ENCODE measurements at regions not wholly inside any gene's neighbourhood (a gene's known extent, or its start where the extent isn't known, plus 50 kb on each side); places are given as distances from the start of the nearest gene placed in this dataset.

DNA sequence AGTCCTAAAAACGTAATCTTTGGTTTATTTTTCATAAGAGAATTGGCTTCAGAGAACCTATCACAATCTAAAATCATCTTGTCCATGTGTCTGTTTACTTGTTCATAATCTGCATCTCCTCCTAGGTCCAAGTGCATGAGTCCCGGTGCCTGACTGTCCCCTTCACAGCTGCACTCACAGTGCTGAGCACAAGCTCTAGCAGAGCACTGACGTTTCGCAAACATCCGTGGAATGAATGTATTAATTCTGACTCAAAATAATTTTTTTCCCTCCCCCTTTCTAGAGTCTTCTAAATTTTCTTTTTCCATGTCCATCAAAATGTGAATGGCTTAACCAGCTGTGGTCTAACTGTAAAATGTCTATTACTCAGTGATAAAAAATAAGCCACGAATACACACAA lies 245.5 kb upstream of the TSHZ3 start:
- ChIA-PET CTCF (no interaction called here), POLR2A (no interaction called here)
- Histone ChIP-seq H3K27ac (ENCODE audit: low read depth, low read length) (no peak overlapping the region), H3K9me3 (ENCODE audit: control insufficient read depth, insufficient read depth, low read length) (no peaks in the 10 kb centered on the region), H3K27me3 (ENCODE audit: control insufficient read depth, insufficient read depth, low read length) (no peaks in the 10 kb centered on the region), H3K4me3 (ENCODE audit: low read depth, low read length) (no peak overlapping the region)
- TF ChIP-seq, protein P1, sequence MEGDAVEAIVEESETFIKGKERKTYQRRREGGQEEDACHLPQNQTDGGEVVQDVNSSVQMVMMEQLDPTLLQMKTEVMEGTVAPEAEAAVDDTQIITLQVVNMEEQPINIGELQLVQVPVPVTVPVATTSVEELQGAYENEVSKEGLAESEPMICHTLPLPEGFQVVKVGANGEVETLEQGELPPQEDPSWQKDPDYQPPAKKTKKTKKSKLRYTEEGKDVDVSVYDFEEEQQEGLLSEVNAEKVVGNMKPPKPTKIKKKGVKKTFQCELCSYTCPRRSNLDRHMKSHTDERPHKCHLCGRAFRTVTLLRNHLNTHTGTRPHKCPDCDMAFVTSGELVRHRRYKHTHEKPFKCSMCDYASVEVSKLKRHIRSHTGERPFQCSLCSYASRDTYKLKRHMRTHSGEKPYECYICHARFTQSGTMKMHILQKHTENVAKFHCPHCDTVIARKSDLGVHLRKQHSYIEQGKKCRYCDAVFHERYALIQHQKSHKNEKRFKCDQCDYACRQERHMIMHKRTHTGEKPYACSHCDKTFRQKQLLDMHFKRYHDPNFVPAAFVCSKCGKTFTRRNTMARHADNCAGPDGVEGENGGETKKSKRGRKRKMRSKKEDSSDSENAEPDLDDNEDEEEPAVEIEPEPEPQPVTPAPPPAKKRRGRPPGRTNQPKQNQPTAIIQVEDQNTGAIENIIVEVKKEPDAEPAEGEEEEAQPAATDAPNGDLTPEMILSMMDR (IDR thresholded peaks at IDR 0.05; ENCODE audit: low read depth, low read length): no peak
- DNase-seq (ENCODE audit: low read depth, low spot score): no peak

DNA sequence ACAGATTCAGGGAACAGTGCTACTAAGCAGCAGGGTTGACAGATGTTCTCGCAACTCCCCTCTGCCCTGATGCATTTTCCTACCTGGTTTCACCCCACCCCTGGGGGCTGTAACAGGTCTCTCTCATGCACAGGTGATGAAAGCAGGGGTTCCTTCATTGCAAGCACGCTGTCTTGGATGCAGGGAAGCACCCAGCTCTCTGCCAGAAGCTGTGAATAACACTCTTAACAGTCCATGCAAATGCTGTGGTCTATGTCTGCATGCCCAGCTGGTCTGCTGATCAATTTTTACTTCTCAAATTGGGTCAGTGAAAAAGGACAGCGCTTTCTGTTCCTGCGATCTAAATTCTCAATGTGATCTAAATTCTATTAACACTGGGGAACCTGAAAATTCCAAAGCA lies 246.3 kb upstream of the TSHZ3 start:
- POLR2A ChIA-PET: no interaction called here
- Histone ChIP-seq H3K27me3 (ENCODE audit: control insufficient read depth, insufficient read depth, low read length) (no peaks in the 10 kb centered on the region), H3K9me3 (ENCODE audit: control insufficient read depth, insufficient read depth, low read length) (no peaks in the 10 kb centered on the region), H3K27ac (ENCODE audit: low read depth, low read length) (no peak overlapping the region), H3K4me3 (ENCODE audit: low read depth, low read length) (no peak overlapping the region)
- no peak for DNase-seq (ENCODE audit: low read depth, low spot score)
- TF ChIP-seq, protein P1 (IDR thresholded peaks at IDR 0.05; ENCODE audit: low read depth, low read length): no peak
- CTCF ChIA-PET: no interaction called here

DNA sequence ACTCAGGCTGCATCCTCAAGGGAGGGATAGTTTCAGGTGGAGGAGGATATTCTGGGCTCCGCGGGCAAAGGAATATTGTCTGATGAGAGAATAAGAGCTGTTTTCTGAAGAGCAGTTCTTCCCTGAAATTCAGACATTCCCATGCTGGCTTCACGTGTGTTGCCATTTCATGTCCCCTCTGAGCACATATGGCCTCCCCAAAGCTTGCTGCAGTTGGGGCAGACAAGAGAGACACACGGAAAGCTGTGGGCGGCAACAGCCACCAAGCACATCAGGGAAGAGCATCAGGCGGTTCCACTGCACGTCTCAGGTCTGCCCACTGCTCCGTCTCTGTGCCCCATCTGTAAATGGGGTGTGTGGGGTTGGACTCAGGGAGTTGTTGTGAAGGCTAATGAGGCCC lies 247.5 kb upstream of the TSHZ3 start:
- POLR2A ChIA-PET: no interaction called here
- no peaks in the 10 kb centered on the region for H3K27me3 ChIP-seq (ENCODE audit: control insufficient read depth, insufficient read depth, low read length)
- CTCF ChIA-PET: no interaction called here

DNA sequence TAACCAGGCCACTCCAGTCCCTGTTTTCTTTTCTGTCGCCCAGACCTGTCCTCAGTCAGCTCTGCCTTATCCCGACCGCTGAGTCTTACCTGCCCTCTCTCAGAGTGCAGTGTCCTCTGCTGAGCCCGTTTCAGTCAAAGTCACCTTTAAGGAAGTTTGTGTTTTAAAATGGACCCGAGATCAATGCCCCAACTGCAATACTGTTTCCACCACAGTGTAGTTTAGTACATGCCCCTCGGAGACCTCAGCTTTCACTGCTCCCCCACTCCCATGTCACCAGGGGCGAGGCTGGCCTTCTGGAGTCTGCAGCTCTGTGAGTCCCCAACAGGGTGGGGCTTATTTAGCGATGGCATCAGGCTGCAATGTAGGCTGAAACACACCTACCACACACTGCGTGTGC lies 248.4 kb upstream of the TSHZ3 start:
- H3K4me3 ChIP-seq (ENCODE audit: low read depth, low read length): no peak overlapping the region
- ChIA-PET POLR2A (no interaction called here), CTCF (no interaction called here)
- no peaks in the 10 kb centered on the region for H3K27me3 ChIP-seq (ENCODE audit: control insufficient read depth, insufficient read depth, low read length)
- no peaks in the 10 kb centered on the region for H3K9me3 ChIP-seq (ENCODE audit: control insufficient read depth, insufficient read depth, low read length)
- DNase-seq (ENCODE audit: low read depth, low spot score): no peak
- H3K27ac ChIP-seq (ENCODE audit: low read depth, low read length): no peak overlapping the region
- TF ChIP-seq, protein P1 (IDR thresholded peaks at IDR 0.05; ENCODE audit: low read depth, low read length): no peak

More for the DNA sequence above, 247.5 kb upstream of the TSHZ3 start:
- H3K4me3 ChIP-seq (ENCODE audit: low read depth, low read length): no peak overlapping the region
- TF ChIP-seq, protein P1 (IDR thresholded peaks at IDR 0.05; ENCODE audit: low read depth, low read length): no peak
- no peak for DNase-seq (ENCODE audit: low read depth, low spot score)
- no peaks in the 10 kb centered on the region for H3K9me3 ChIP-seq (ENCODE audit: control insufficient read depth, insufficient read depth, low read length)
- H3K27ac ChIP-seq (ENCODE audit: low read depth, low read length): no peak overlapping the region

DNA sequence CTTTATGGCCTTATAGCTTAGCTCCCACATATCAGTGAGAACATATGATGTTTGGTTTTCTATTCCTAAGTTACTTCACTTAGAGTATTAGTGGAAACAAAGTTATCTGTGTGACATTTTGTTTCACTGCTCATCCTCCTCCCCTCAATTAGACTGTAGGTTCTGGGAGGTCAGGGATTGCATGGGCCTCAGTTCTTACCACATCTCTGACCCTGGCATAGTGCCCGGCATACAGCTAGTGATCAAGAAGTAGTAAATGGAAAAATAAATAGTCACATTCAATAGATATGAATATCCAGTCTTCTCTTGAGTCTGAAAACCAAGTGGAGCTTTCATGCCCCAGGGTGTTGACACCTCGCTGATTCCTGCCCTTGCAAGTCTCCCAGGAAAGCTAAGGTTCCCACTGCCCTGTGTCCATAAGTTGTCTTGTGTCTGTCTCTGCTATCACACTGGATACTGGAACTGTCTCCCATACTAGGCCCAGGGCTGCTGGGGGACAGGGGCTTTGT lies 249.5 kb upstream of the TSHZ3 start:
- POLR2A ChIA-PET: no interaction called here
- no peak for DNase-seq (ENCODE audit: low read depth, low spot score)

More for the DNA sequence above, 249.5 kb upstream of the TSHZ3 start:
- Histone ChIP-seq H3K27ac (ENCODE audit: low read depth, low read length) (no peak overlapping the region), H3K9me3 (ENCODE audit: control insufficient read depth, insufficient read depth, low read length) (no peaks in the 10 kb centered on the region), H3K4me3 (ENCODE audit: low read depth, low read length) (no peak overlapping the region), H3K27me3 (ENCODE audit: control insufficient read depth, insufficient read depth, low read length) (no peaks in the 10 kb centered on the region)
- CTCF ChIA-PET: no interaction called here
- TF ChIP-seq, protein P1 (IDR thresholded peaks at IDR 0.05; ENCODE audit: low read depth, low read length): no peak

Data from AG04450 (cell line).